Endodermal cell (in vitro differentiated cells): ENCODE measurements at regions not wholly inside any gene's neighbourhood (a gene's known extent, or its start where the extent isn't known, plus 50 kb on each side); places are given as distances from the start of the nearest gene placed in this dataset.

ENCODE experiments used
- DNase-seq: peaks from one replicate; pipeline ENCODE4 v3.0.0-alpha.2; 2017
- H3K27ac ChIP-seq: 2 replicates; pipeline ENCODE4 v1.5.1; 2013; ENCODE audit warnings: mild to moderate bottlenecking, low read depth, low read length, moderate library complexity
- H3K27me3 ChIP-seq: 2 replicates; pipeline ENCODE4 v1.6.1; 2013; ENCODE audit warnings: mild to moderate bottlenecking, low read length, moderate library complexity; ENCODE audit not compliant: insufficient read depth, control insufficient read depth, poor library complexity, severe bottlenecking
- H3K36me3 ChIP-seq: 2 replicates; pipeline ENCODE4 v1.7.0; 2013; ENCODE audit warnings: mild to moderate bottlenecking, low read length, moderate library complexity; ENCODE audit not compliant: control insufficient read depth, insufficient read depth
- H3K4me1 ChIP-seq: one replicate; pipeline ENCODE4 v1.7.0; 2013; ENCODE audit warnings: low read length; ENCODE audit not compliant: control insufficient read depth, insufficient read depth
- H3K4me3 ChIP-seq: 2 replicates; pipeline ENCODE4 v1.5.1; 2013; ENCODE audit warnings: mild to moderate bottlenecking, low read length, moderate library complexity
- H3K9ac ChIP-seq: 2 replicates; pipeline ENCODE4 v1.6.1; 2013; ENCODE audit warnings: mild to moderate bottlenecking, low read length, moderate library complexity; ENCODE audit not compliant: poor library complexity, severe bottlenecking; ENCODE audit errors: extremely low read depth
- H3K9me3 ChIP-seq: 2 replicates; pipeline ENCODE4 v1.6.1; 2013; ENCODE audit warnings: mild to moderate bottlenecking, low read length, moderate library complexity; ENCODE audit not compliant: control insufficient read depth
- H3K27ac Mint-ChIP-seq: 2 replicates; pipeline ENCODE4 v1.8.0; 2020; ENCODE audit warnings: mixed read lengths
- H3K27me3 Mint-ChIP-seq: 2 replicates; pipeline ENCODE4 v1.8.0; 2021; ENCODE audit warnings: mild to moderate bottlenecking, mixed read lengths; ENCODE audit not compliant: insufficient read depth
- H3K36me3 Mint-ChIP-seq: 2 replicates; pipeline ENCODE4 v1.8.0; 2020; ENCODE audit warnings: low read depth, mixed read lengths
- H3K4me1 Mint-ChIP-seq: 2 replicates; pipeline ENCODE4 v1.8.0; 2020; ENCODE audit warnings: mixed read lengths
- H3K4me3 Mint-ChIP-seq: 2 replicates; pipeline ENCODE4 v1.8.0; 2020; ENCODE audit warnings: mild to moderate bottlenecking, moderate library complexity, mixed read lengths
- H3K9me3 Mint-ChIP-seq: 2 replicates; pipeline ENCODE4 v1.8.0; 2020; ENCODE audit warnings: mild to moderate bottlenecking, mixed read lengths
- CTCF ChIP-seq: fragments of 200-600 bp; sonication (generic); conservative IDR thresholded peaks from 2 replicates; pipeline ENCODE4 v1.5.0; 2021; ENCODE audit warnings: antibody characterized with exemption, mild to moderate bottlenecking
- WGBS, 2 experiments: methylation state at CpG; one replicate each; pipeline versions ENCODE4 v1.1.5 to v1.1.7; 2013; ENCODE audit warnings: missing lambda C conversion rate in 2 of 2, mixed read lengths in 1 of 2; ENCODE audit not compliant: insufficient coverage in 1 of 2, insufficient read length in 1 of 2; 5-methylcytosine and 5-hydroxymethylcytosine counted together

- Histone ChIP-seq H3K4me3 (no peak overlapping the region), H3K27ac (no peak overlapping the region), H3K4me1 (no peaks in the 10 kb centered on the region), H3K9ac (no peak overlapping the region), H3K9me3 (no peaks in the 10 kb centered on the region), H3K27me3 (no peaks in the 10 kb centered on the region), H3K36me3 (no peaks in the 10 kb centered on the region)
- Mint-ChIP-seq H3K27ac (no peak overlapping the region), H3K36me3 (no peaks in the 10 kb centered on the region), H3K27me3 (no peaks in the 10 kb centered on the region), H3K4me3 (no peak overlapping the region), H3K4me1 (no peaks in the 10 kb centered on the region), H3K9me3 (peaks cover 7% of the 10 kb centered on the region)
- TF ChIP-seq CTCF, result no peak
- WGBS, 2 experiments, result 87 to 90% methylated on average over 5 of the region's 5 CpGs
- DNase-seq, result no peak
Observed at GRCh38 chr3:66851894-66852613, 146.1 kb upstream of the KBTBD8 start.

- 40 to 62% methylated on average over 3 to 4 of the region's 4 CpGs for WGBS, 2 experiments
- no peak overlapping the region for H3K27ac Mint-ChIP-seq
- H3K9ac ChIP-seq, result no peak overlapping the region
- H3K27ac ChIP-seq, result peak overlapping the region; percentile 85
- H3K9me3 ChIP-seq, result no peaks in the 10 kb centered on the region
- no peak for DNase-seq
- no peaks in the 10 kb centered on the region for H3K36me3 ChIP-seq
- no peaks in the 10 kb centered on the region for H3K9me3 Mint-ChIP-seq
- H3K4me3 Mint-ChIP-seq, result no peak overlapping the region
- H3K4me1 Mint-ChIP-seq, result no peaks in the 10 kb centered on the region
- no peaks in the 10 kb centered on the region for H3K36me3 Mint-ChIP-seq
- TF ChIP-seq CTCF, result no peak
- H3K27me3 Mint-ChIP-seq, result peaks cover 3% of the 10 kb centered on the region
- H3K27me3 ChIP-seq, result no peaks in the 10 kb centered on the region
- H3K4me3 ChIP-seq, result no peak overlapping the region
- no peaks in the 10 kb centered on the region for H3K4me1 ChIP-seq
Observed at GRCh38 chr3:66854601-66855151, 143.4 kb upstream of the KBTBD8 start.

GRCh38 chr3:66856533-66856932, 141.6 kb upstream of the KBTBD8 start:
- no peaks in the 10 kb centered on the region for H3K36me3 Mint-ChIP-seq
- Histone ChIP-seq H3K27me3 (no peaks in the 10 kb centered on the region), H3K27ac (no peak overlapping the region), H3K4me1 (no peaks in the 10 kb centered on the region), H3K9ac (no peak overlapping the region), H3K4me3 (no peak overlapping the region), H3K36me3 (no peaks in the 10 kb centered on the region), H3K9me3 (no peaks in the 10 kb centered on the region)
- TF ChIP-seq CTCF, result no peak
- DNase-seq, result no peak
- 95 to 100% methylated on average over 2 to 8 of the region's 8 CpGs for WGBS, 2 experiments
- no peak overlapping the region for H3K27ac Mint-ChIP-seq
- no peaks in the 10 kb centered on the region for H3K4me1 Mint-ChIP-seq
- H3K4me3 Mint-ChIP-seq, result no peak overlapping the region
- peaks cover 3% of the 10 kb centered on the region for H3K27me3 Mint-ChIP-seq
- H3K9me3 Mint-ChIP-seq, result no peaks in the 10 kb centered on the region
